Mucosa of rectum (tissue), 2 donors: ENCODE measurements at regions not wholly inside any gene's neighbourhood (a gene's known extent, or its start where the extent isn't known, plus 50 kb on each side); places are given as distances from the start of the nearest gene placed in this dataset.

Source experiments
- H3K27ac ChIP-seq, 2 donors: one replicate each; pipeline ENCODE4 v1.7.0; 2013; ENCODE audit warnings: inconsistent platforms in 2 of 2, low read depth in 2 of 2, low read length in 2 of 2
- H3K27me3 ChIP-seq, 2 donors: one replicate each; pipeline ENCODE4 v1.7.0; 2013; ENCODE audit warnings: low read length in 2 of 2; ENCODE audit not compliant: control insufficient read depth in 2 of 2, insufficient read depth in 2 of 2
- H3K36me3 ChIP-seq, 2 donors: one replicate each; pipeline ENCODE4 v1.7.0; 2013; ENCODE audit warnings: low read length in 2 of 2; ENCODE audit not compliant: control insufficient read depth in 2 of 2, insufficient read depth in 2 of 2
- H3K4me1 ChIP-seq, 2 donors: one replicate each; pipeline ENCODE4 v1.7.0; 2013; ENCODE audit warnings: low read length in 2 of 2, mild to moderate bottlenecking in 1 of 2; ENCODE audit not compliant: control insufficient read depth in 2 of 2, insufficient read depth in 2 of 2
- H3K4me3 ChIP-seq, 2 donors: one replicate each; pipeline ENCODE4 v1.7.0; 2013; ENCODE audit warnings: low read length in 2 of 2
- H3K9ac ChIP-seq, 2 donors: one replicate each; pipeline ENCODE4 v1.7.0; 2013; ENCODE audit warnings: low read length in 2 of 2, low read depth in 1 of 2, mild to moderate bottlenecking in 1 of 2
- H3K9me3 ChIP-seq, 2 donors: one replicate each; pipeline ENCODE4 v1.7.0; 2013; ENCODE audit warnings: low read length in 2 of 2; ENCODE audit not compliant: control insufficient read depth in 2 of 2
- donor health status: healthy.
- donor health status: Normal muscosa, but diverticular disease.

- no peak overlapping the region for H3K27ac ChIP-seq
- H3K36me3 ChIP-seq, result no peaks in the 10 kb centered on the region
- no peak overlapping the region for H3K4me3 ChIP-seq
- no peaks in the 10 kb centered on the region for H3K4me1 ChIP-seq
- H3K27me3 ChIP-seq, result no peaks in the 10 kb centered on the region
- no peaks in the 10 kb centered on the region for H3K9me3 ChIP-seq
- H3K9ac ChIP-seq, result no peak overlapping the region
Observed at GRCh38 chr6:43941174-43941573, 171.2 kb downstream of the VEGFA start.

GRCh38 chr6:43940393-43941087 is 170.5 kb downstream of the VEGFA start:
- Histone ChIP-seq H3K4me3 (no peak overlapping the region), H3K4me1 (no peaks in the 10 kb centered on the region), H3K9ac (no peak overlapping the region), H3K27me3 (no peaks in the 10 kb centered on the region), H3K36me3 (no peaks in the 10 kb centered on the region), H3K9me3 (no peaks in the 10 kb centered on the region), H3K27ac (no peak overlapping the region)

GRCh38 chr6:43940071-43940392 is 170.0 kb downstream of the VEGFA start:
- no peaks in the 10 kb centered on the region for H3K9me3 ChIP-seq
- no peak overlapping the region for H3K27ac ChIP-seq
- no peak overlapping the region for H3K9ac ChIP-seq
- H3K36me3 ChIP-seq, result no peaks in the 10 kb centered on the region
- no peak overlapping the region for H3K4me3 ChIP-seq
- H3K4me1 ChIP-seq, result no peaks in the 10 kb centered on the region
- no peaks in the 10 kb centered on the region for H3K27me3 ChIP-seq

- H3K9ac ChIP-seq, result no peak overlapping the region
- no peaks in the 10 kb centered on the region for H3K9me3 ChIP-seq
- no peak overlapping the region for H3K4me3 ChIP-seq
- no peaks in the 10 kb centered on the region for H3K36me3 ChIP-seq
- H3K27me3 ChIP-seq, result no peaks in the 10 kb centered on the region
- no peaks in the 10 kb centered on the region for H3K4me1 ChIP-seq
- H3K27ac ChIP-seq, result no peak overlapping the region
Observed at GRCh38 chr6:43939281-43940070, 169.5 kb downstream of the VEGFA start.

GRCh38 chr6:43938178-43939105 is 168.4 kb downstream of the VEGFA start:
- H3K4me1 ChIP-seq, result no peaks in the 10 kb centered on the region
- no peaks in the 10 kb centered on the region for H3K36me3 ChIP-seq
- no peaks in the 10 kb centered on the region for H3K9me3 ChIP-seq
- no peaks in the 10 kb centered on the region for H3K27me3 ChIP-seq
- no peak overlapping the region for H3K9ac ChIP-seq
- no peak overlapping the region for H3K27ac ChIP-seq
- no peak overlapping the region for H3K4me3 ChIP-seq

- Histone ChIP-seq H3K27ac (no peak overlapping the region), H3K4me3 (no peak overlapping the region), H3K4me1 (no peaks in the 10 kb centered on the region), H3K27me3 (no peaks in the 10 kb centered on the region), H3K9ac (no peak overlapping the region), H3K36me3 (no peaks in the 10 kb centered on the region), H3K9me3 (no peaks in the 10 kb centered on the region)
Observed at GRCh38 chr6:43937236-43938177, 167.5 kb downstream of the VEGFA start.

GRCh38 chr6:43936476-43936875 is 166.5 kb downstream of the VEGFA start:
- no peaks in the 10 kb centered on the region for H3K36me3 ChIP-seq
- no peaks in the 10 kb centered on the region for H3K4me1 ChIP-seq
- H3K9ac ChIP-seq, result no peak overlapping the region
- no peaks in the 10 kb centered on the region for H3K27me3 ChIP-seq
- H3K9me3 ChIP-seq, result no peaks in the 10 kb centered on the region
- H3K4me3 ChIP-seq, result no peak overlapping the region
- H3K27ac ChIP-seq, result no peak overlapping the region

- Histone ChIP-seq H3K9me3 (no peaks in the 10 kb centered on the region), H3K9ac (no peak overlapping the region)
Observed at GRCh38 chr6:43935921-43936439, 166.0 kb downstream of the VEGFA start.

GRCh38 chr6:43934803-43935602 is 165.0 kb downstream of the VEGFA start:
- H3K9ac ChIP-seq, result no peak overlapping the region
- H3K27me3 ChIP-seq, result no peaks in the 10 kb centered on the region
- no peaks in the 10 kb centered on the region for H3K36me3 ChIP-seq
- no peaks in the 10 kb centered on the region for H3K9me3 ChIP-seq
- no peak overlapping the region for H3K4me3 ChIP-seq
- H3K27ac ChIP-seq, result no peak overlapping the region
- no peaks in the 10 kb centered on the region for H3K4me1 ChIP-seq

More at GRCh38 chr6:43935921-43936439, 166.0 kb downstream of the VEGFA start:
- Histone ChIP-seq H3K27me3 (no peaks in the 10 kb centered on the region), H3K4me3 (no peak overlapping the region), H3K27ac (no peak overlapping the region), H3K36me3 (no peaks in the 10 kb centered on the region), H3K4me1 (no peaks in the 10 kb centered on the region)
